Body of pancreas (tissue), 4 donors: ENCODE measurements at regions not wholly inside any gene's neighbourhood (a gene's known extent, or its start where the extent isn't known, plus 50 kb on each side); places are given as distances from the start of the nearest gene placed in this dataset.

Experiments used
- CTCF ChIP-seq, 7 experiments: fragments of 450-650 bp in 4 of 7; fragments of 200-600 bp in 3 of 7; sonication (generic) in 3 of 7; IDR thresholded peaks; one replicate each; pipeline ENCODE4 v1.5.1; 2016 to 2019; ENCODE audit warnings: antibody characterized with exemption in 7 of 7
- POLR2A ChIP-seq, 3 donors: fragments of 450-650 bp; IDR thresholded peaks; one replicate each; pipeline ENCODE4 v1.6.1; 2016; ENCODE audit warnings: antibody characterized with exemption in 3 of 3, mild to moderate bottlenecking in 2 of 3

DNA sequence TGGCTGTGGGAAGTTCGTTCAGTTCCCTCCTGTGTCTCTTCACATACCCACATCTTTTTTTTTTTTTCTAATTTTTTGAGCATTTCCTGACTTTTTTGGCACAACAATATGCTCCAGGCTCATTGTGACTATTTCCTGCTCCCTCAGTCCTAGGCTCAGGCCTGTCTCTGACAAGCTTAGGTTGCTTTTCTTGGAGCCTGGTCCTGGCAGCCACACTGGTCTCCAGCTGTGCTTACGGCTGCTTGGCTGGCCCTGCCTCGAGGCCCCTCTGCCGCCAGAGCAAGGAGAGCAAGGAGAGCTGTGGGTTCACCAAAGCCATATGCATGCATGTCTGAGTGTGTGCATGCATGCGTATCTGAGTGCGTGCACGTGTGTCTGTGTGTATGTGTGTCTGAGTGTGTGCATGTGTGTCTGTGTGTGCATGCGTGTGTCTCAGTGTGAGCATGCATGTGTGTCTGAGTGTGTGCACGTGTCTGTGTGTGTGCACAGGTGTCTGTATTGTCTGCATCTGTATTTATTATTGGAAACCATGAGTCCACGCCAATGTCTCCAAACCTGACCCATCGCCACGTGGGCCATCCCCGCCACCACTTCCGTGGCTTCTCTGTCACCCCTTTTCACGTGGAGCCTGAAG is 766.1 kb upstream of the SALL3 start:
- TF ChIP-seq CTCF (IDR thresholded peaks at IDR 0.05) = no peak
- no peak for TF ChIP-seq POLR2A (IDR thresholded peaks at IDR 0.05)
